Neural crest cell (in vitro differentiated cells): ENCODE measurements at regions not wholly inside any gene's neighbourhood (a gene's known extent, or its start where the extent isn't known, plus 50 kb on each side); places are given as distances from the start of the nearest gene placed in this dataset.

Experiments used
- DNase-seq: peaks from one replicate; pipeline ENCODE4 v3.0.0; 2021; ENCODE audit warnings: low read depth, mixed read lengths, low spot score
- H3K27ac Mint-ChIP-seq: one replicate; pipeline ENCODE4 v1.8.0; 2021; ENCODE audit warnings: mild to moderate bottlenecking, mixed read lengths; ENCODE audit not compliant: unreplicated experiment
- H3K27me3 Mint-ChIP-seq: 2 replicates; pipeline ENCODE4 v1.8.0; 2021; ENCODE audit warnings: low read depth, mild to moderate bottlenecking, mixed read lengths
- H3K36me3 Mint-ChIP-seq: 2 replicates; pipeline ENCODE4 v1.8.0; 2021; ENCODE audit warnings: low read depth, mild to moderate bottlenecking, mixed read lengths
- H3K4me1 Mint-ChIP-seq: 2 replicates; pipeline ENCODE4 v1.8.0; 2021; ENCODE audit warnings: mixed read lengths
- H3K4me3 Mint-ChIP-seq: one replicate; pipeline ENCODE4 v1.8.0; 2021; ENCODE audit warnings: mild to moderate bottlenecking, mixed read lengths
- H3K9me3 Mint-ChIP-seq: 2 replicates; pipeline ENCODE4 v1.8.0; 2021; ENCODE audit warnings: mixed read lengths
- CTCF ChIP-seq: fragments of 200-600 bp; sonication (generic); conservative IDR thresholded peaks from 2 replicates; pipeline ENCODE4 v1.5.0; 2021; ENCODE audit warnings: antibody characterized with exemption, mild to moderate bottlenecking

- Mint-ChIP-seq H3K27me3 (no peaks in the 10 kb centered on the region), H3K27ac (no peak overlapping the region), H3K4me3 (no peak overlapping the region), H3K4me1 (no peaks in the 10 kb centered on the region), H3K9me3 (peaks cover 8% of the 10 kb centered on the region), H3K36me3 (peaks cover 2% of the 10 kb centered on the region)
- TF ChIP-seq CTCF = no peak
- no peak for DNase-seq
Measured at GRCh38 chr2:67046591-67046990, 350.5 kb upstream of the ETAA1 start.

GRCh38 chr2:67048314-67048713 is 348.8 kb upstream of the ETAA1 start:
- peaks cover 2% of the 10 kb centered on the region for H3K36me3 Mint-ChIP-seq
- no peak overlapping the region for H3K4me3 Mint-ChIP-seq
- no peak for TF ChIP-seq CTCF
- H3K27ac Mint-ChIP-seq = no peak overlapping the region
- DNase-seq = no peak
- no peaks in the 10 kb centered on the region for H3K27me3 Mint-ChIP-seq
- H3K9me3 Mint-ChIP-seq = peaks cover 8% of the 10 kb centered on the region
- H3K4me1 Mint-ChIP-seq = no peaks in the 10 kb centered on the region

- H3K4me3 Mint-ChIP-seq = no peak overlapping the region
- no peak for DNase-seq
- H3K9me3 Mint-ChIP-seq = peaks cover 8% of the 10 kb centered on the region
- H3K27ac Mint-ChIP-seq = no peak overlapping the region
- TF ChIP-seq CTCF = no peak
- peaks cover 8% of the 10 kb centered on the region for H3K4me1 Mint-ChIP-seq
- H3K36me3 Mint-ChIP-seq = peaks cover 2% of the 10 kb centered on the region
- H3K27me3 Mint-ChIP-seq = peaks cover 2% of the 10 kb centered on the region
Measured at GRCh38 chr2:67050622-67051021, 346.5 kb upstream of the ETAA1 start.

- Mint-ChIP-seq H3K4me1 (peaks cover 8% of the 10 kb centered on the region), H3K36me3 (no peaks in the 10 kb centered on the region), H3K27ac (no peak overlapping the region), H3K4me3 (no peak overlapping the region), H3K27me3 (peaks cover 2% of the 10 kb centered on the region), H3K9me3 (peaks cover 4% of the 10 kb centered on the region)
- no peak for TF ChIP-seq CTCF
- DNase-seq = no peak
Measured at GRCh38 chr2:67054728-67055127, 342.4 kb upstream of the ETAA1 start.

GRCh38 chr2:67055387-67056304 is 341.5 kb upstream of the ETAA1 start:
- Mint-ChIP-seq H3K4me1 (peaks cover 8% of the 10 kb centered on the region), H3K27me3 (peaks cover 2% of the 10 kb centered on the region), H3K9me3 (peaks cover 1% of the 10 kb centered on the region), H3K36me3 (no peaks in the 10 kb centered on the region), H3K27ac (no peak overlapping the region), H3K4me3 (no peak overlapping the region)
- DNase-seq = no peak
- no peak for TF ChIP-seq CTCF
